CD4-positive, CD25-positive, alpha-beta regulatory T cell (primary cell): ENCODE measurements at regions not wholly inside any gene's neighbourhood (a gene's known extent, or its start where the extent isn't known, plus 50 kb on each side); places are given as distances from the start of the nearest gene placed in this dataset.

Source experiments
- ATAC-seq, 2 donors: fragments of 150-1000 bp; cut with Tn5 transposase; one replicate each; pipeline ENCODE4 v1.10.0; 2021; ENCODE audit warnings: low read depth in 2 of 2, moderate number of reproducible peaks in 2 of 2, moderate library complexity in 1 of 2
- DNase-seq, 3 donors: peaks; one replicate each; pipeline versions ENCODE4 v3.0.0 to v3.0.0-alpha.2; 2012 to 2022; ENCODE audit warnings: mixed read lengths in 1 of 3
- H3K27ac ChIP-seq: one replicate; pipeline ENCODE4 v1.7.0; 2013; ENCODE audit warnings: mild to moderate bottlenecking, low read length; ENCODE audit not compliant: insufficient read depth, poor library complexity, severe bottlenecking
- H3K27me3 ChIP-seq: one replicate; pipeline ENCODE4 v1.7.0; 2013; ENCODE audit warnings: low read length; ENCODE audit not compliant: control insufficient read depth, insufficient read depth
- H3K36me3 ChIP-seq: one replicate; pipeline ENCODE4 v1.7.0; 2013; ENCODE audit warnings: mild to moderate bottlenecking, low read length, moderate library complexity; ENCODE audit not compliant: control insufficient read depth, insufficient read depth
- H3K4me1 ChIP-seq: 2 replicates; pipeline ENCODE4 v1.7.0; 2013; ENCODE audit warnings: mild to moderate bottlenecking, low read length; ENCODE audit not compliant: insufficient read depth, control insufficient read depth, poor library complexity, severe bottlenecking
- H3K4me3 ChIP-seq: one replicate; pipeline ENCODE4 v1.7.0; 2013; ENCODE audit warnings: low read depth, mild to moderate bottlenecking, low read length, moderate library complexity
- H3K9me3 ChIP-seq, 2 experiments: 1 replicate in 1 of 2; 2 replicates in 1 of 2; pipeline ENCODE4 v1.7.0; 2013; ENCODE audit warnings: low read length in 2 of 2, mild to moderate bottlenecking in 1 of 2, moderate library complexity in 1 of 2; ENCODE audit not compliant: control insufficient read depth in 2 of 2
- H3K27ac Mint-ChIP-seq, 3 donors: one replicate each; pipeline ENCODE4 v1.8.0; 2020 to 2022; ENCODE audit warnings: mild to moderate bottlenecking in 3 of 3, mixed read lengths in 3 of 3, moderate library complexity in 2 of 3
- H3K27me3 Mint-ChIP-seq: one replicate; pipeline ENCODE4 v1.8.0; 2022; ENCODE audit warnings: mild to moderate bottlenecking, mixed read lengths
- H3K36me3 Mint-ChIP-seq: one replicate; pipeline ENCODE4 v1.8.0; 2020; ENCODE audit warnings: mixed read lengths
- H3K4me1 Mint-ChIP-seq, 4 donors: one replicate each; pipeline ENCODE4 v1.8.0; 2020 to 2022; ENCODE audit warnings: mixed read lengths in 4 of 4, mild to moderate bottlenecking in 1 of 4
- H3K4me3 Mint-ChIP-seq, 4 donors: one replicate each; pipeline ENCODE4 v1.8.0; 2020 to 2022; ENCODE audit warnings: mild to moderate bottlenecking in 4 of 4, mixed read lengths in 4 of 4, moderate library complexity in 3 of 4
- H3K9me3 Mint-ChIP-seq, 7 donors: one replicate each; pipeline ENCODE4 v1.8.0; 2020 to 2022; ENCODE audit warnings: mixed read lengths in 7 of 7, mild to moderate bottlenecking in 3 of 7, moderate library complexity in 2 of 7

DNA sequence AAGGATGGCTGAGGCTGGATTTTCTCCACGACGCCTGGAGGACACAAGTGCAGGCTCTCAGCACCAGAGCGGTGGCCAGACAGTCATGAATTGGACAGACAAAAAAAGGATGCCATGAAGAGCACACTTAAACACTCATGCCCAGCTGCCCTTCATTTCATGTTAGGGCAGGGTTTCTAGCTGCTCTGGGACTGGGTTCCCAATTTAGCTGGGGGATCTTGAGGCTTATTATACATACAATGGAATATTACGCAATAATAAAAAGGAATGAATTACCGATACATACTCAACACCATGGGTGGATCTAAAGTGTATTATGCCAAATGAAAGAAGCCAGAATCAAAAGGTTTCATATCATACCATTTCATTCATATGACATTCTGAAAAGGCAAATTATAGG lies 512.1 kb upstream of the LRRC4C start:
- peaks cover 0 to 5% of the 10 kb centered on the region in 2 experiments for H3K9me3 ChIP-seq
- H3K36me3 ChIP-seq = no peaks in the 10 kb centered on the region
- no peaks in the 10 kb centered on the region for H3K27me3 ChIP-seq
- H3K27ac ChIP-seq = no peak overlapping the region
- H3K4me3 ChIP-seq = no peak overlapping the region
- no peak for DNase-seq
- H3K27me3 Mint-ChIP-seq = no peaks in the 10 kb centered on the region
- no peak for ATAC-seq
- no peak overlapping the region for H3K4me3 Mint-ChIP-seq
- H3K4me1 Mint-ChIP-seq = no peaks in the 10 kb centered on the region
- no peak overlapping the region for H3K27ac Mint-ChIP-seq
- no peaks in the 10 kb centered on the region for H3K36me3 Mint-ChIP-seq
- peaks cover 3 to 32% (median 9%) of the 10 kb centered on the region in 7 donors for H3K9me3 Mint-ChIP-seq
- no peaks in the 10 kb centered on the region for H3K4me1 ChIP-seq

DNA sequence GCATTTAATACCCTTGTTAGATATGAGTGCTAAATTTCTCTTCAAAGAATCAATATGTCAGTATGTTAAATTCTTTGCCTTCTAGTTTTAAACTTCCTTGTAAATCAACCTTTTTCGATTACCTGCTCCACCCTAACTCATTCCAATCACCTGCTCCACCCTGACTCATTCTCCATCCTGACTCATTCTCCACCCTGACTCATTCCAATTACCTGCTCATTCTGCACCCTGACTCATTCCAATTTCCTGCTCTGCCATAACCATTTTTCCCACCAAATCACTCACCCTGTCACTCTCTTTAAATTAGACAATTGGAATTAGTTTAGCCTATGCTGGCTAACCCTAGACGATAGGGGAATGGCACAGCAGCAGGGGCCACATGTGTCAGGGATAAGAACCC lies 519.5 kb upstream of the LRRC4C start:
- Mint-ChIP-seq H3K4me1 (no peaks in the 10 kb centered on the region), H3K27me3 (no peaks in the 10 kb centered on the region), H3K27ac (peak overlapping the region in 1 of 3 donors; percentile 2), H3K9me3 (peaks cover 0 to 16% (median 7%) of the 10 kb centered on the region in 7 donors), H3K4me3 (no peak overlapping the region), H3K36me3 (no peaks in the 10 kb centered on the region)
- no peak for DNase-seq
- Histone ChIP-seq H3K27ac (no peak overlapping the region), H3K4me3 (no peak overlapping the region), H3K27me3 (no peaks in the 10 kb centered on the region), H3K36me3 (no peaks in the 10 kb centered on the region), H3K4me1 (no peaks in the 10 kb centered on the region), H3K9me3 (no peaks in the 10 kb centered on the region)
- no peak for ATAC-seq

DNA sequence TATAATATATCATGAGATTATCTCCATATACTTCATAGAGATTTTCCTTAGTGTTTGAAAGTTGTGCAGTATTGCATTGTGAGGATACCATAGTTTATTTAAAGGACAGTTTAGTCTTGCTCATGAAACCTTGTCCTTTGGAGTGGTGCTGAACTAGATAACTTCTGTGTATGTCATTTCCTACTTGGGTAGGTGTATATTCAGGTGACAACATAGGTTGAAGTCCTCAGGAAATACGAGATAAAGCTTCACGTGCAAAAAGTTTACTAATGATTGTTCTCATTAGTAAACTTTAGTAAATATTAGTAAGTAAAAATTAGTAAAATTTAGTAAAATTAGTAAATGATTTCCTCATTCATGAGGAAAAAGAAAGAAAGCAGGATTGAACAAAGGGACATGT lies 521.3 kb upstream of the LRRC4C start:
- H3K27me3 Mint-ChIP-seq = no peaks in the 10 kb centered on the region
- H3K4me3 Mint-ChIP-seq = no peak overlapping the region
- no peak for ATAC-seq

DNA sequence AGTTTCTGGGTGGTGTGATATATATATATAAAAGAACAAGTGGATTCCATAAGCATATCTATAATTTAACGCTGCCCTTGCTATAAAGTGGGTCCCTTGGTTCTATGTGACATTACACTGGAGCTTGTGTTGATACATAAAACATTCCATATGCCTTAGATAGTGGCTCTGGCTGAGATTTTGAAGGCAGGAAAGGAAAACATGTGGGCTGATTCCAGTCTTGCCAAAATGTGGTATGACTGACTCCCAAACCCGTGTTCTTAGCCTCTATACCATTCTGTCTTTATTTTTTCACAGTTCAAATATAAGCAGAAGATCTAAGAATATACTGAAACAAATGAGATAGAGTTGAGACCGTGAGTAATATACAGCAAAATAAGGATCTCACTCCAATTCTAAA lies 522.8 kb upstream of the LRRC4C start:
- ATAC-seq = no peak
- H3K27me3 ChIP-seq = no peaks in the 10 kb centered on the region
- DNase-seq = no peak
- no peaks in the 10 kb centered on the region for H3K4me1 ChIP-seq
- Mint-ChIP-seq H3K36me3 (no peaks in the 10 kb centered on the region), H3K4me1 (no peaks in the 10 kb centered on the region), H3K27ac (no peak overlapping the region), H3K4me3 (no peak overlapping the region), H3K9me3 (peaks cover 0 to 16% (median 8%) of the 10 kb centered on the region in 7 donors), H3K27me3 (no peaks in the 10 kb centered on the region)
- H3K9me3 ChIP-seq = no peaks in the 10 kb centered on the region
- no peak overlapping the region for H3K4me3 ChIP-seq
- no peaks in the 10 kb centered on the region for H3K36me3 ChIP-seq
- H3K27ac ChIP-seq = no peak overlapping the region

More for the DNA sequence above, 521.3 kb upstream of the LRRC4C start:
- Histone ChIP-seq H3K27ac (no peak overlapping the region), H3K4me1 (no peaks in the 10 kb centered on the region), H3K9me3 (no peaks in the 10 kb centered on the region), H3K4me3 (no peak overlapping the region), H3K27me3 (no peaks in the 10 kb centered on the region), H3K36me3 (no peaks in the 10 kb centered on the region)
- Mint-ChIP-seq H3K36me3 (no peaks in the 10 kb centered on the region), H3K9me3 (peaks cover 0 to 14% (median 8%) of the 10 kb centered on the region in 7 donors), H3K4me1 (no peaks in the 10 kb centered on the region), H3K27ac (no peak overlapping the region)
- no peak for DNase-seq

DNA sequence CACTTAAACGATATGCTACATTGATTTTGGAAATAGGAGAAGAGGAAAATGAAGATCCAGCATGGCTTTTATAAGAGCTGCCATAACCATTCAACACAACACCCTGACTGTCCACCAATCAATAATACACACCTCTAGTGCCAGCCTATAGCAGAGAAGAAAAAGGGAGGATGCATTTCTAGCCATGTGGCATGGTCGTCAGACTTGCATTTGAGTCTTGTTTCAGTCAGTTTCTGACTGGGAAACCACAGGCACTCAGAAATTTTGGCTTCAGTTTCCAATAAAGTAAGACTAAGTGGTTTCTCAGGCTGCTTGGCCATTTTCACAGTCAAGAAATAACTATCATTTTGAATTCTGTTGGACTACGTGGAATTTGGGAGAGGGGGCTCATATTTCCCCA lies 523.5 kb upstream of the LRRC4C start:
- Histone ChIP-seq H3K27me3 (no peaks in the 10 kb centered on the region), H3K36me3 (no peaks in the 10 kb centered on the region), H3K4me1 (no peaks in the 10 kb centered on the region), H3K9me3 (no peaks in the 10 kb centered on the region), H3K4me3 (no peak overlapping the region), H3K27ac (no peak overlapping the region)
- Mint-ChIP-seq H3K36me3 (no peaks in the 10 kb centered on the region), H3K4me3 (no peak overlapping the region), H3K27me3 (no peaks in the 10 kb centered on the region), H3K27ac (no peak overlapping the region), H3K4me1 (no peaks in the 10 kb centered on the region), H3K9me3 (peaks cover 0 to 17% (median 8%) of the 10 kb centered on the region in 7 donors)
- DNase-seq = no peak
- ATAC-seq = no peak

DNA sequence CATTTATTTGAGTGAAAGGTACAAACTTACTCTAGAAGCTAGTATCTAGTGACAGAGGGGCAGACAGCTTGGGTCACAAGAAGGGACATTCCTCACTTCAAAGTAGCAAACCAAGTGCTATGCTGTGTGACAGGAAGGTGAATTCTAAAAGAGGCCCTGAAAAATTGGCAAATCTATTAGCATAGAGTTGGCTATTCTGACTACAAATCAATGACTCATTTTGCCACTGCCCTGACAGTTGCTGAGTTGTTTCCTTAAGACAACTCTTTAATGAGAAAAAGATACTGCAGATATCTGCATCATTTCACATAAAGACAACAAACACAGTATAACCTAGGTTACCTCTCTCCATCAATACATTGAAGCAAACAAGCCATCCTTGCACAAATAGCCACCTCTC lies 524.0 kb upstream of the LRRC4C start:
- Mint-ChIP-seq H3K4me3 (no peak overlapping the region), H3K4me1 (no peaks in the 10 kb centered on the region), H3K27me3 (no peaks in the 10 kb centered on the region), H3K36me3 (no peaks in the 10 kb centered on the region), H3K9me3 (peaks cover 0 to 16% (median 8%) of the 10 kb centered on the region in 7 donors), H3K27ac (no peak overlapping the region)
- no peaks in the 10 kb centered on the region for H3K9me3 ChIP-seq
- H3K27ac ChIP-seq = no peak overlapping the region
- ATAC-seq (no peak), DNase-seq (no peak)
- H3K4me1 ChIP-seq = no peaks in the 10 kb centered on the region
- H3K4me3 ChIP-seq = no peak overlapping the region
- H3K36me3 ChIP-seq = no peaks in the 10 kb centered on the region
- H3K27me3 ChIP-seq = no peaks in the 10 kb centered on the region

DNA sequence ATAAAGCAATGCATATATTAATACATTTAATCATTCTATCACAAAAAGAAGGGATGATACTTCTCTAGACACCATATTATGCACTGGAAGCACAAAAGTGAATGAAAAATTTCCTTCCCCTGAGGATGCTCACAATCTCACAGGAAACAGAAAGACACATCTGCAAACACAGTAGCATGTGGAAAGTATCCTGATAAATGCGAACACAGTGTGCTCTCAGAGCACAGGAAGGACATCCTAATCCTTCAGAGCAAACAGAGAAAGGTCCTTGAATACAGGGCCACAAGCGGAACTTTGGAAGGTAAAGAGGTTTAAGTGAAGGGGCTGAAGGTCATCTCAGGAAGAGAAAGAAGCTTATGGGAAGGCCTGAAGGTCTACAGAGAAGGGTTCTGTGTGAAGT lies 524.6 kb upstream of the LRRC4C start:
- Mint-ChIP-seq H3K9me3 (peaks cover 0 to 12% (median 8%) of the 10 kb centered on the region in 7 donors), H3K4me1 (no peaks in the 10 kb centered on the region), H3K36me3 (no peaks in the 10 kb centered on the region), H3K4me3 (no peak overlapping the region), H3K27me3 (no peaks in the 10 kb centered on the region), H3K27ac (no peak overlapping the region)
- Histone ChIP-seq H3K9me3 (no peaks in the 10 kb centered on the region), H3K27me3 (no peaks in the 10 kb centered on the region), H3K27ac (no peak overlapping the region), H3K4me3 (no peak overlapping the region), H3K36me3 (no peaks in the 10 kb centered on the region), H3K4me1 (no peaks in the 10 kb centered on the region)
- DNase-seq (no peak), ATAC-seq (no peak)

DNA sequence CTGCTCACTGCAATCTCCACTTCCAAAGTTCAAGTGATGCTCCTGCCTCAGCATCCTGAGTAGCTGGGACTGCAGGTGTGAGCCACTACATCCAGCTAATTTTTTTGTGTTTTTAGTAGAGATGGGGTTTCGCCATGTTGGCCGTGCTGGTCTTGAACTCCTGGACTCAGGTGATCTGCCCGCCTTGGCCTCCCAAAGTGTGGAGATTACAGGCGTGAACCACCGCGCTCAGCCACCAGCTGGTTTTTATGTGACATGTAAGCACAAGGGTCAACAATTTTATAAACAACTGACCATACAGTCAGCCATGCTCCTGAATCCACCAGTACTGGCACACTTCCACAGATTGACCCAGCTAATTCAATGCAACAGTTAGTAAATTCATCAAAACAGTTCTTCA lies 526.3 kb upstream of the LRRC4C start:
- H3K9me3 ChIP-seq = no peaks in the 10 kb centered on the region
- H3K36me3 ChIP-seq = no peaks in the 10 kb centered on the region
- DNase-seq (no peak), ATAC-seq (no peak)
- H3K4me1 Mint-ChIP-seq = no peaks in the 10 kb centered on the region
- H3K36me3 Mint-ChIP-seq = no peaks in the 10 kb centered on the region
- no peaks in the 10 kb centered on the region for H3K27me3 Mint-ChIP-seq
- no peaks in the 10 kb centered on the region for H3K4me1 ChIP-seq
- no peak overlapping the region for H3K4me3 Mint-ChIP-seq
- H3K27me3 ChIP-seq = no peaks in the 10 kb centered on the region
- H3K27ac ChIP-seq = no peak overlapping the region
- H3K9me3 Mint-ChIP-seq = peaks cover 0 to 13% (median 8%) of the 10 kb centered on the region in 7 donors
- no peak overlapping the region for H3K4me3 ChIP-seq
- H3K27ac Mint-ChIP-seq = no peak overlapping the region
